Endodermal cell (in vitro differentiated cells): ENCODE measurements at regions not wholly inside any gene's neighbourhood (a gene's known extent, or its start where the extent isn't known, plus 50 kb on each side); places are given as distances from the start of the nearest gene placed in this dataset.

Experiments used
- DNase-seq: peaks from one replicate; pipeline ENCODE4 v3.0.0-alpha.2; 2017
- H3K27ac ChIP-seq: 2 replicates; pipeline ENCODE4 v1.5.1; 2013; ENCODE audit warnings: mild to moderate bottlenecking, low read depth, low read length, moderate library complexity
- H3K27me3 ChIP-seq: 2 replicates; pipeline ENCODE4 v1.6.1; 2013; ENCODE audit warnings: mild to moderate bottlenecking, low read length, moderate library complexity; ENCODE audit not compliant: insufficient read depth, control insufficient read depth, poor library complexity, severe bottlenecking
- H3K36me3 ChIP-seq: 2 replicates; pipeline ENCODE4 v1.7.0; 2013; ENCODE audit warnings: mild to moderate bottlenecking, low read length, moderate library complexity; ENCODE audit not compliant: control insufficient read depth, insufficient read depth
- H3K4me1 ChIP-seq: one replicate; pipeline ENCODE4 v1.7.0; 2013; ENCODE audit warnings: low read length; ENCODE audit not compliant: control insufficient read depth, insufficient read depth
- H3K4me3 ChIP-seq: 2 replicates; pipeline ENCODE4 v1.5.1; 2013; ENCODE audit warnings: mild to moderate bottlenecking, low read length, moderate library complexity
- H3K9ac ChIP-seq: 2 replicates; pipeline ENCODE4 v1.6.1; 2013; ENCODE audit warnings: mild to moderate bottlenecking, low read length, moderate library complexity; ENCODE audit not compliant: poor library complexity, severe bottlenecking; ENCODE audit errors: extremely low read depth
- H3K9me3 ChIP-seq: 2 replicates; pipeline ENCODE4 v1.6.1; 2013; ENCODE audit warnings: mild to moderate bottlenecking, low read length, moderate library complexity; ENCODE audit not compliant: control insufficient read depth
- H3K27ac Mint-ChIP-seq: 2 replicates; pipeline ENCODE4 v1.8.0; 2020; ENCODE audit warnings: mixed read lengths
- H3K27me3 Mint-ChIP-seq: 2 replicates; pipeline ENCODE4 v1.8.0; 2021; ENCODE audit warnings: mild to moderate bottlenecking, mixed read lengths; ENCODE audit not compliant: insufficient read depth
- H3K36me3 Mint-ChIP-seq: 2 replicates; pipeline ENCODE4 v1.8.0; 2020; ENCODE audit warnings: low read depth, mixed read lengths
- H3K4me1 Mint-ChIP-seq: 2 replicates; pipeline ENCODE4 v1.8.0; 2020; ENCODE audit warnings: mixed read lengths
- H3K4me3 Mint-ChIP-seq: 2 replicates; pipeline ENCODE4 v1.8.0; 2020; ENCODE audit warnings: mild to moderate bottlenecking, moderate library complexity, mixed read lengths
- H3K9me3 Mint-ChIP-seq: 2 replicates; pipeline ENCODE4 v1.8.0; 2020; ENCODE audit warnings: mild to moderate bottlenecking, mixed read lengths
- WGBS, 2 experiments: methylation state at CpG; one replicate each; pipeline versions ENCODE4 v1.1.5 to v1.1.7; 2013; ENCODE audit warnings: missing lambda C conversion rate in 2 of 2, mixed read lengths in 1 of 2; ENCODE audit not compliant: insufficient coverage in 1 of 2, insufficient read length in 1 of 2; 5-methylcytosine and 5-hydroxymethylcytosine counted together
- TF ChIP-seq, protein P1 (sequence below): fragments of 200-600 bp; sonication (generic); conservative IDR thresholded peaks from 2 replicates; pipeline ENCODE4 v1.5.0; 2021; ENCODE audit warnings: antibody characterized with exemption, mild to moderate bottlenecking

DNA sequence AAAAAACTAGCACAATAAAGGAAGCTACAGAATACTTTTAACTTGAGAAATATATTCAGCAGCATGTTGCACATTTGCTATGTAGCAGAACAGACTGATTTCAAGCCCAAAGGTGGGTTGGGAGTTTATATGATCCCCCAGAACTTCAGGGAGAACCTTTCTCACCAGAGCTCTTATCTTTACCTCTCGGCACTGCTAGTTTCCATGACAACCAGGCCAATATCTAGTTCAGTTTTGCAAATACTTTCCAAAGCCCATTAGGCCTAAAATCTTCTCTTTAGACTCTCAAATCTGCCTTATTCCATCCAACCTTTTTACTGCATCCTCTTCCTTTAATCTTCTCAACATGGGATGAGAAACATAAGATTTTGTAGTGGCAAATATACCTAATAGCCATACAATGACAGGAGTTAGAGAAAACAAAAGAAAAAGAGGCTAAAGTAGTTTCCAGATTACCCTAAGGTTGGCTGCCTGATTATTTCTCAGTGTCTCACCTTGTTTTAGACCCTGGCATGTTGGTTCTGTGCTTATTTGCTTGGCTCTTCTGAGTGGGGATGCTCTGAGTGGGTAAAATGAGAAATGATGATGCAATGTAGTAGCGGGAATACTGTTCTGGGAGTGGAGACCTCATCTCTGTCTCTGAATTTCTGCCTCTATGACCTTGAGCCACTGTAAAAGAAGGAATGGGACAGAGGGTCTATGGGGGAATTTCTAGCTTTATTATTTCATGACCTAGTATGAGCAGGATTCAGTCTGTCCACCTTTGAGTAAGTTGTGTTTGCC is 427.6 kb upstream of the STXBP6 start:
- peaks cover 5% of the 10 kb centered on the region for H3K4me1 ChIP-seq
- DNase-seq, result no peak
- no peak overlapping the region for H3K4me3 ChIP-seq
- H3K9me3 Mint-ChIP-seq, result peaks cover 3% of the 10 kb centered on the region
- 83 to 92% methylated on average over 2 of the region's 2 CpGs for WGBS, 2 experiments
- no peaks in the 10 kb centered on the region for H3K27me3 Mint-ChIP-seq
- no peaks in the 10 kb centered on the region for H3K27me3 ChIP-seq
- TF ChIP-seq, protein P1, sequence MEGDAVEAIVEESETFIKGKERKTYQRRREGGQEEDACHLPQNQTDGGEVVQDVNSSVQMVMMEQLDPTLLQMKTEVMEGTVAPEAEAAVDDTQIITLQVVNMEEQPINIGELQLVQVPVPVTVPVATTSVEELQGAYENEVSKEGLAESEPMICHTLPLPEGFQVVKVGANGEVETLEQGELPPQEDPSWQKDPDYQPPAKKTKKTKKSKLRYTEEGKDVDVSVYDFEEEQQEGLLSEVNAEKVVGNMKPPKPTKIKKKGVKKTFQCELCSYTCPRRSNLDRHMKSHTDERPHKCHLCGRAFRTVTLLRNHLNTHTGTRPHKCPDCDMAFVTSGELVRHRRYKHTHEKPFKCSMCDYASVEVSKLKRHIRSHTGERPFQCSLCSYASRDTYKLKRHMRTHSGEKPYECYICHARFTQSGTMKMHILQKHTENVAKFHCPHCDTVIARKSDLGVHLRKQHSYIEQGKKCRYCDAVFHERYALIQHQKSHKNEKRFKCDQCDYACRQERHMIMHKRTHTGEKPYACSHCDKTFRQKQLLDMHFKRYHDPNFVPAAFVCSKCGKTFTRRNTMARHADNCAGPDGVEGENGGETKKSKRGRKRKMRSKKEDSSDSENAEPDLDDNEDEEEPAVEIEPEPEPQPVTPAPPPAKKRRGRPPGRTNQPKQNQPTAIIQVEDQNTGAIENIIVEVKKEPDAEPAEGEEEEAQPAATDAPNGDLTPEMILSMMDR, result no peak
- no peak overlapping the region for H3K9ac ChIP-seq
- no peak overlapping the region for H3K4me3 Mint-ChIP-seq
- peaks cover 2% of the 10 kb centered on the region for H3K4me1 Mint-ChIP-seq
- no peaks in the 10 kb centered on the region for H3K36me3 ChIP-seq
- no peaks in the 10 kb centered on the region for H3K9me3 ChIP-seq
- H3K36me3 Mint-ChIP-seq, result no peaks in the 10 kb centered on the region
- H3K27ac ChIP-seq, result no peak overlapping the region
- H3K27ac Mint-ChIP-seq, result no peak overlapping the region

DNA sequence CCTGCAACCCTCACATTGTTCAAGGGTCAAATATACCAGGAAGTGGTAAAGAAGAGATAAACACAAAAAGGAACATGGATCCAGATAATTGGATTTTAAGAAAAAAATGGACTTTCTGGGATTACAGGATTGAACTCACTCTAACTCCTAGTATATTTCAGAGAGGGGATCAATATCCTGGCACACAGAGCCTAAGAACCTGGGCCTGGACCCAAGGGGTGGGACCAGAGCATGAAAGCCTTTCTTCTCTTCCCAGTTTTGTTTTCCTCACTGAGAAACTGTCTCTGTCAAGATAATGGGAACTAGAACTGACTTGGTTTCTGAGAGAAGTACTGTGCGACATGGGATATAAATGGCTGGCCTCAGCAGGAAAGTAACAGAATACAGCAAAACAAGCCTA is 422.8 kb upstream of the STXBP6 start:
- H3K4me3 Mint-ChIP-seq, result no peak overlapping the region
- DNase-seq, result no peak
- H3K4me1 Mint-ChIP-seq, result peaks cover 2% of the 10 kb centered on the region
- Histone ChIP-seq H3K27me3 (no peaks in the 10 kb centered on the region), H3K4me1 (peaks cover 5% of the 10 kb centered on the region), H3K9ac (no peak overlapping the region), H3K4me3 (no peak overlapping the region), H3K9me3 (no peaks in the 10 kb centered on the region), H3K36me3 (no peaks in the 10 kb centered on the region), H3K27ac (no peak overlapping the region)
- H3K27me3 Mint-ChIP-seq, result no peaks in the 10 kb centered on the region
- no peaks in the 10 kb centered on the region for H3K36me3 Mint-ChIP-seq
- TF ChIP-seq, protein P1, result no peak
- H3K27ac Mint-ChIP-seq, result no peak overlapping the region
- peaks cover 3% of the 10 kb centered on the region for H3K9me3 Mint-ChIP-seq
- 95 to 100% methylated on average over 1 of the region's 1 CpG for WGBS, 2 experiments

DNA sequence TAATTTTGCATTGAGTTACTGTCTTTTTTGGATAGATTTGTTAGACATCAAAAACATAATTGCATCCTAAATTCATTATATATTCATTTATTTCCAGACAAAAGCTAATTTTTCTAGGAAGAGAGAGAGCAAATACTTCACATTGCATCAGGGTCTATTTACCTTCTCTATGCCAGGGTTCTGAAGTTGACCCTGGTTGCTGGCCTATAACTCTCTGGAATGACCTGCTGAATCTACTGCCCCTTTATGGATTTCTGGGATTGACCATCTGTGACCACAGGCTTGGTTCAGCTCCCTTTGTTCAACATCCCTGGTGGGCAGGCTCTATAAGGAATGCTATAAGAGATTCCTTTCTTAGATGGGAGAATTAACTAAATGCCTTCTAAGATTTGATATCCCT is 414.8 kb upstream of the STXBP6 start:
- no peak overlapping the region for H3K27ac Mint-ChIP-seq
- no peaks in the 10 kb centered on the region for H3K27me3 ChIP-seq
- no peak overlapping the region for H3K27ac ChIP-seq
- no peaks in the 10 kb centered on the region for H3K9me3 ChIP-seq
- H3K9ac ChIP-seq, result no peak overlapping the region
- H3K4me1 ChIP-seq, result no peaks in the 10 kb centered on the region
- H3K36me3 ChIP-seq, result no peaks in the 10 kb centered on the region
- peaks cover 4% of the 10 kb centered on the region for H3K9me3 Mint-ChIP-seq
- TF ChIP-seq, protein P1, result no peak
- H3K4me3 ChIP-seq, result no peak overlapping the region
- H3K36me3 Mint-ChIP-seq, result no peaks in the 10 kb centered on the region
- H3K27me3 Mint-ChIP-seq, result no peaks in the 10 kb centered on the region
- peaks cover 20% of the 10 kb centered on the region for H3K4me1 Mint-ChIP-seq
- no peak overlapping the region for H3K4me3 Mint-ChIP-seq
- no peak for DNase-seq
